Nephron progenitor cell (in vitro differentiated cells): ENCODE measurements at regions not wholly inside any gene's neighbourhood (a gene's known extent, or its start where the extent isn't known, plus 50 kb on each side); places are given as distances from the start of the nearest gene placed in this dataset.

ENCODE experiments used
- DNase-seq: peaks from one replicate; pipeline ENCODE4 v3.0.0; 2021
- H3K27ac Mint-ChIP-seq: 2 replicates; pipeline ENCODE4 v1.8.0; 2021; ENCODE audit warnings: mild to moderate bottlenecking, moderate library complexity, mixed read lengths
- H3K27me3 Mint-ChIP-seq: 2 replicates; pipeline ENCODE4 v1.8.0; 2021; ENCODE audit warnings: mild to moderate bottlenecking, low read depth, mixed read lengths; ENCODE audit not compliant: poor library complexity
- H3K36me3 Mint-ChIP-seq: 2 replicates; pipeline ENCODE4 v1.8.0; 2021; ENCODE audit warnings: low read depth, mixed read lengths
- H3K4me1 Mint-ChIP-seq: 2 replicates; pipeline ENCODE4 v1.8.0; 2021; ENCODE audit warnings: mixed read lengths
- H3K4me3 Mint-ChIP-seq: 2 replicates; pipeline ENCODE4 v1.8.0; 2021; ENCODE audit warnings: mild to moderate bottlenecking, moderate library complexity, mixed read lengths
- H3K9me3 Mint-ChIP-seq: 2 replicates; pipeline ENCODE4 v1.8.0; 2021; ENCODE audit warnings: mild to moderate bottlenecking, moderate library complexity, mixed read lengths
- CTCF ChIP-seq: fragments of 200-600 bp; sonication (generic); IDR thresholded peaks from 2 replicates; pipeline ENCODE4 v1.5.0; 2021; ENCODE audit warnings: antibody characterized with exemption

DNA sequence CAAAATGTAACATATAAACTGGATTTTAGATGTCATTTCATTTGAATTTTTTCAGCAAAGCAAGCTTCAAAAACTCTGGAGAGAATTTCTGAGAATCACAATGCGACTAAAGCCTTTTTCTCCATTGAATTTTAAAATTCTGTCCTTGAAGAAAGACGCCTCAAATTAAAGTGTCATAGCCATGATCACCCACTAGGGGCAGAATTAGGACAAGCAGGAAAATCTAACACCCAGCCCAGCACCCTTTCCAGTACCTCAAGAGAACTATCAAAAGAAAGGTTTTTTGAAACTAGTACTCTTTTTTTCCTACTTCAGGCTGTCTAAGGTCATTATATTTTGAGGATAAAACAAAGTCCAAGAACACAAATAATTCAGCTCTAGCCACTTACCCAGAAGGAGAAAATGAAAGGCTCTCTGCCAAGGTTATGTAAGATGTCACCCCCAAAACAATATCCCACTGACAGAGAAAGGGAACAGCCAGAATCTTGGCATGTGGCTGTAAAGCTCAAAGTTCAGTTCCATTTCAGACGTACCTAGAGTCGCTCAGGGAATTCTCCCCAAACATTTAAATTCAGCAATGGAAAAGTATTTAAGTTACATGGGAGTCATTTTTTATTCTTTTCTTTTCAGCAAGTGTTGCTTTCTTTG is 299.4 kb downstream of the SNX13 start:
- peak; percentile 34 for DNase-seq

GRCh38 chr7:17645500-17645899 is 294.8 kb downstream of the SNX13 start:
- Mint-ChIP-seq H3K4me3 (no peak overlapping the region), H3K4me1 (no peaks in the 10 kb centered on the region), H3K36me3 (peaks cover 5% of the 10 kb centered on the region), H3K27ac (no peak overlapping the region), H3K9me3 (peaks cover 21% of the 10 kb centered on the region), H3K27me3 (peaks cover 7% of the 10 kb centered on the region)
- no peak for DNase-seq
- TF ChIP-seq CTCF = no peak

More for the DNA sequence above, 299.4 kb downstream of the SNX13 start:
- Mint-ChIP-seq H3K9me3 (peaks cover 20% of the 10 kb centered on the region), H3K36me3 (peaks cover 5% of the 10 kb centered on the region), H3K27ac (no peak overlapping the region), H3K4me3 (no peak overlapping the region), H3K27me3 (peaks cover 11% of the 10 kb centered on the region), H3K4me1 (no peaks in the 10 kb centered on the region)
- TF ChIP-seq CTCF = peak; percentile 66

DNA sequence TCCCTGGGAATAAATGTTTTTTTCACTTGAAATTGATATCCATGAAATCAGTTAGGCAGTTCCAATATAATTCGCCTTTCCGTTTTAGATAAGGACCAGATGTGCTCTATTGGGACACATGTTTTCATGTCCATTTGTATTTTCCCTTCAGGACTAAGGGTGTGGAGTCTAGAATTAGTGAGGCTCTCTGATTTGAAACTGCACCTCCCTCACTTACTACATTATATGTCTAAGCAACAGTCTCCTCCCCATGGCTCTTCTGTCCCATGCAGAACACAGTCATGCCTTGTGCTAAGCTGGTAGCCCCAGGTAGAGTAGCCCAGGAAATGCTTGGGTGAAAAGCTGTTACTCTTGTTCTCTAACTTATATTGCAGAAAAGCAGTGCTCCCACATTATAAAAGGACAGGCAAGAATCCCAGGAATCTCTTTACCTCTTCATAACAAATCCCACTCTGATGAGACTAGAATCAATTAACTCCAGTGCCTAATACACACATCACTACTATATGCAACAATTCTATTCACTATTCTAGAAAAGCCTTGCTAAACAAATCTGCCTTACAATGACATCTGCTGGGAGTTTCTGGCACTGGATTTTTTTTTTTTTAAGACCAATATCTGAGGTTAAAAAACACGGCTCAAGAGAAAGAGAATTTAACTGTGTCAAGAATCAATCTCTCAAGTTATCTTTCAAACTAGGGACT is 293.9 kb downstream of the SNX13 start:
- Mint-ChIP-seq H3K4me1 (no peaks in the 10 kb centered on the region), H3K36me3 (peaks cover 5% of the 10 kb centered on the region), H3K9me3 (peaks cover 21% of the 10 kb centered on the region), H3K27me3 (peaks cover 7% of the 10 kb centered on the region), H3K4me3 (no peak overlapping the region), H3K27ac (no peak overlapping the region)
- DNase-seq = no peak
- no peak for TF ChIP-seq CTCF

DNA sequence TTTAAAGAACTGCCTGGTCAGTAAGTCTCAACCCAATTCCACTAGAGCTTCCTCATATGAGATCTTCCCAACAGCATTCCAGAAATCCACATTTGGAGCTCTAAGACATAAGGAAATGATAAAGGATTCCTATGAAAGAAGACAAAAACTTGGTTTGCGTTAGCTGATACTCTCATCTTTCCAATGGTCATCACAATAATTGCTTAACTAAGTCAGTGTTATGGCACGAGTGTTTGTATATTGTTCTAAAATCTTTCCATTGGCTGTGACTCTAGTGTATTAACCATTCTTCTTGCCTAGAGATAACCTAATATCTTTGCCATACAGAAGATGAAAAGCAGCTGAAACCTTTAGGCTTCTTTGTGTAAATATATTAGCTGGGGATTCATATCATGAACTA is 289.0 kb downstream of the SNX13 start:
- no peak for DNase-seq
- TF ChIP-seq CTCF = no peak
- H3K4me1 Mint-ChIP-seq = no peaks in the 10 kb centered on the region

DNA sequence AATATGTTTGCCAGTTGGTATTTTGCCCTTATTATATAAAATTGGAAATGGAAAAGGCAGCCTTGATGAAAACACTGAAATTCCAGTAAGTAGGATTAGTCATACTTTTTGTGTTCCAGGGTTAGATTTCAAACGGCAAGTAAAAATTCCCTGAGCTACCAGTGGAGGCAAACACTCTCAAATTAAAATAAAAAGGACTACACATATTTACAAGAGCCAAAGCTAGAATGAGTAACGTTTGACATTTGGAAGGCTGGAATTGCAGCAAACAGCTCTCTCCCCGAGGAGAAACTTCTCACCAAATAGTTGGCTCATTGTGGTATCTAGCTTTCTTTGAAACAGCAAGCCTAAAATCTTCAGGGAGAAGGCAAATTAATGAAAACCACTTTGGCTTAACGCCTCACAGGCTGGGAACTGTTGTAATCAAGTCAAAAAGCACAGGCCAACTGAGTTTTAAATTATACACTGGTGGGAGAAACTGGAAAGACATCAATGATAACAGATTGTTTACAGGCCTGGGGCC is 288.4 kb downstream of the SNX13 start:
- no peak overlapping the region for H3K4me3 Mint-ChIP-seq
- H3K9me3 Mint-ChIP-seq = no peaks in the 10 kb centered on the region
- H3K27me3 Mint-ChIP-seq = no peaks in the 10 kb centered on the region
- no peak for DNase-seq
- no peak for TF ChIP-seq CTCF
- no peaks in the 10 kb centered on the region for H3K4me1 Mint-ChIP-seq
- H3K36me3 Mint-ChIP-seq = no peaks in the 10 kb centered on the region
- H3K27ac Mint-ChIP-seq = no peak overlapping the region

More for the DNA sequence above, 289.0 kb downstream of the SNX13 start:
- Mint-ChIP-seq H3K9me3 (no peaks in the 10 kb centered on the region), H3K27me3 (no peaks in the 10 kb centered on the region), H3K4me3 (no peak overlapping the region), H3K27ac (no peak overlapping the region), H3K36me3 (no peaks in the 10 kb centered on the region)
